OCI-LY3 (cell line): ENCODE measurements at regions not wholly inside any gene's neighbourhood (a gene's known extent, or its start where the extent isn't known, plus 50 kb on each side); places are given as distances from the start of the nearest gene placed in this dataset.

Source experiments
- EZH2phosphoT487 ChIP-seq: fragments of 200-600 bp; shearing (Covaris generic); IDR thresholded peaks from 2 replicates; pipeline ENCODE4 v1.6.1; 2018; ENCODE audit warnings: antibody characterized with exemption, mixed run types, low read depth
- TF ChIP-seq, protein P1 (sequence below): fragments of 200-600, 300-600 bp; sonication (generic); IDR thresholded peaks from 2 replicates; pipeline ENCODE4 v1.5.1; 2014; ENCODE audit warnings: antibody characterized with exemption, low read length, low read depth

DNA sequence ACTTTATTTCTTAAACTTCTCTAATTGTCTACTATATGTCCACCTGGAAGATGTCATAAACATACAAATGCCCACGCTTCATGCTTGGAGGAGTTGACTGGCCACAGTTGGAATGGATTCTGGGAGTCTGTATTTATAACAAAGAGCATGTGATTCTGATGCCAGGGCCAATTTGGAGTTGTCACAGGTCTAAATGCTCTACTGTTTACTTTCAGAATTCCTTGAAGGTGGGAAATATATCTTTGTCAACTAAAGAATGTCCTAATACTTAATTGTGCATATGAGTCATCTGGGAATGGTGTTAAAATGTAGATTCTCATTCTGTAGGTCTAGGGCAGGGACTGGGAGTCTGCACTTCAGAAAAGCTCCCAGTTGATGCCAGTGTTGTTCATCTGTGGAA, 196.1 kb downstream of the ANXA1 start:
- TF ChIP-seq, protein P1, sequence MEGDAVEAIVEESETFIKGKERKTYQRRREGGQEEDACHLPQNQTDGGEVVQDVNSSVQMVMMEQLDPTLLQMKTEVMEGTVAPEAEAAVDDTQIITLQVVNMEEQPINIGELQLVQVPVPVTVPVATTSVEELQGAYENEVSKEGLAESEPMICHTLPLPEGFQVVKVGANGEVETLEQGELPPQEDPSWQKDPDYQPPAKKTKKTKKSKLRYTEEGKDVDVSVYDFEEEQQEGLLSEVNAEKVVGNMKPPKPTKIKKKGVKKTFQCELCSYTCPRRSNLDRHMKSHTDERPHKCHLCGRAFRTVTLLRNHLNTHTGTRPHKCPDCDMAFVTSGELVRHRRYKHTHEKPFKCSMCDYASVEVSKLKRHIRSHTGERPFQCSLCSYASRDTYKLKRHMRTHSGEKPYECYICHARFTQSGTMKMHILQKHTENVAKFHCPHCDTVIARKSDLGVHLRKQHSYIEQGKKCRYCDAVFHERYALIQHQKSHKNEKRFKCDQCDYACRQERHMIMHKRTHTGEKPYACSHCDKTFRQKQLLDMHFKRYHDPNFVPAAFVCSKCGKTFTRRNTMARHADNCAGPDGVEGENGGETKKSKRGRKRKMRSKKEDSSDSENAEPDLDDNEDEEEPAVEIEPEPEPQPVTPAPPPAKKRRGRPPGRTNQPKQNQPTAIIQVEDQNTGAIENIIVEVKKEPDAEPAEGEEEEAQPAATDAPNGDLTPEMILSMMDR, result no peak
- no peak for TF ChIP-seq EZH2phosphoT487
